Mucosa of descending colon (tissue), 3 donors: ENCODE measurements at regions not wholly inside any gene's neighbourhood (a gene's known extent, or its start where the extent isn't known, plus 50 kb on each side); places are given as distances from the start of the nearest gene placed in this dataset.

Experiments used
- ATAC-seq: fragments of 200-7000 bp; cut with Tn5 transposase; one replicate; pipeline ENCODE4 v1.9.1; 2020; ENCODE audit warnings: mild to moderate bottlenecking, moderate library complexity
- DNase-seq, 3 donors: peaks; one replicate each; pipeline ENCODE4 v3.0.0-alpha.2; 2020
- H3K36me3 ChIP-seq: fragments of 200-600 bp; one replicate; pipeline ENCODE4 v1.8.0; 2021; ENCODE audit warnings: low read depth, mild to moderate bottlenecking
- H3K4me1 ChIP-seq: fragments of 200-600 bp; one replicate; pipeline ENCODE4 v1.8.0; 2021; ENCODE audit warnings: low read depth, mild to moderate bottlenecking
- H3K4me3 ChIP-seq: fragments of 200-600 bp; one replicate; pipeline ENCODE4 v1.8.0; 2021; ENCODE audit warnings: mild to moderate bottlenecking
- H3K9me3 ChIP-seq: fragments of 200-600 bp; one replicate; pipeline ENCODE4 v1.8.0; 2021; ENCODE audit warnings: mild to moderate bottlenecking
- CTCF ChIP-seq: fragments of 200-600 bp; IDR thresholded peaks from one replicate; pipeline ENCODE4 v1.8.0; 2022; ENCODE audit warnings: antibody characterized with exemption, mild to moderate bottlenecking
- intact Hi-C, 2 donors: fragments of 100-400 bp; cut with DNase I in 1 of 2; cut with micrococcal nuclease in 1 of 2; formaldehyde crosslinking; loops; one replicate each; pipeline versions ENCODE4 v1.11.0 to v1.11.1; 2022; cut with DNase I, micrococcal nuclease
- donor health status: DM: no; HTN: no; CAD: no; lungs with moderate emphysema.
- donor health status: DM: no; HTN: no; CAD: no.
- donor health status: DM: no; HTN: yes; CAD: no.

DNA sequence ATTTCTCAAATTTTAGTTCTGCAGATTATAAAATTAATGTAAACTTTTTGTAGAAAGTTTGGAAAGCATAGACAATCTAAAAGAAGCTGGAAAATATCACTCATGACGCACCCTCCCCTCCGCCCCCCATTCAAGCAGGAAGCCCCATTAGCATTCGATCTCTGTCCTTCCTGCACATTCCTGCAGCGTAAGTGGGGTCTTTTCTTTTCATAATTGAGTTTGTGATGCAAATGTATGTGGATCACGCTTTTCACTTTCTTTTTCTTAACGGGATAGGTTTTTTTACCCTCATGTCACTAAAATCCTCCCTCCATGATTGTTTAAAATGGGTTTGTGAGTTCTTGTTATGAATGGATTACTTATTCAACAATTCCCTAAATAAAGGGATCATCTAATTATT lies 181.7 kb upstream of the HDAC4 start:
- DNase-seq = no peak
- intact Hi-C loops = no loop called here
- H3K4me3 ChIP-seq = no peak overlapping the region
- no peaks in the 10 kb centered on the region for H3K9me3 ChIP-seq
- TF ChIP-seq CTCF = no peak
- H3K36me3 ChIP-seq = no peaks in the 10 kb centered on the region
- no peak for ATAC-seq
- no peaks in the 10 kb centered on the region for H3K4me1 ChIP-seq

DNA sequence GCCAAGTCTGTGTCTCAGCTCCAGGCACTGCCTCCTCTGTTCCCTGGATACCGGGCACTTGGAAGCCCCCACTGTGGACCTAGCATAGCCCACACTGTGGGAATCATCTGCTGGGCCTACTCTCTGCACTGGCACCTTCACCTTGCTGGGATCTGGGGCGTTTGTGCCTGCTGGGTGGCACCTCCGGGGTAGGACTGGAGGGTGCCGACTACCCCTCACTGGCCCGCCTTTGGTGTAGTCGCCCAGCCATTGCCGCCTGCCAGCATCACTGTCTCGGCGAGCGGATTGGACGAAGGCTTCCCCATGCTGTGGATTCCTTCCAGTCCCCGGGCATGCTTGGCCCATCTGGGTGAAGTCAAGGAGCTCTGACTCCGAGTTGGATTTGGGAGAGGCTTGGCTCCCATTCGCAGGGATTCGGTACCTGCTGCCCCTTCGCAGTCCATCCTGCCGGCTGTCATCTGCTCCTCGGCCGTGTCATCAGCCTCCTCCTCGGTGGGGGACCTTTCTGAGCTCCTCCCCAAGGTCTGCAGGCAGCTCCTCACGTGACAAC lies 180.6 kb upstream of the HDAC4 start:
- Histone ChIP-seq H3K4me1 (no peaks in the 10 kb centered on the region), H3K36me3 (no peaks in the 10 kb centered on the region), H3K9me3 (no peaks in the 10 kb centered on the region), H3K4me3 (no peak overlapping the region)
- TF ChIP-seq CTCF = no peak
- DNase-seq (peak in 2 of 3 donors; percentile 3 to 27), ATAC-seq (no peak)
- intact Hi-C loops = no loop called here

DNA sequence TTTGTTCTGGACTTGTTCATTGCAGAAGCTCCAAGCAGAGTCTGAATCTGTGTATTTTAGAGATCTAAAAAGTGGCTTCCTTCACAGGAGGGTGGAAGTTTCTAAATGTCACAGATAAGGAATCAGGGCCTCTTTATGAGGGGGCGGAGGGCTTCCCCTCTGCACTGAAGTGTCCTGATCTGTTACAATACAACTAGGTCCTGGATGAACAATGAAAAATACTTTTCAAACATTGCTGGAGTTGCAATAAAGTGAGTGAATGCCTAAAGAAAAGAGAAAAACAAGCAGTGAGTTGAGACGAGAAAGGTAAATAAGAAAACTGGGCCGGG lies 179.3 kb upstream of the HDAC4 start:
- Histone ChIP-seq H3K36me3 (no peaks in the 10 kb centered on the region), H3K9me3 (no peaks in the 10 kb centered on the region), H3K4me1 (no peaks in the 10 kb centered on the region), H3K4me3 (no peak overlapping the region)
- no peak for ATAC-seq
- no peak for DNase-seq
- TF ChIP-seq CTCF = no peak
- intact Hi-C loops = no loop called here

DNA sequence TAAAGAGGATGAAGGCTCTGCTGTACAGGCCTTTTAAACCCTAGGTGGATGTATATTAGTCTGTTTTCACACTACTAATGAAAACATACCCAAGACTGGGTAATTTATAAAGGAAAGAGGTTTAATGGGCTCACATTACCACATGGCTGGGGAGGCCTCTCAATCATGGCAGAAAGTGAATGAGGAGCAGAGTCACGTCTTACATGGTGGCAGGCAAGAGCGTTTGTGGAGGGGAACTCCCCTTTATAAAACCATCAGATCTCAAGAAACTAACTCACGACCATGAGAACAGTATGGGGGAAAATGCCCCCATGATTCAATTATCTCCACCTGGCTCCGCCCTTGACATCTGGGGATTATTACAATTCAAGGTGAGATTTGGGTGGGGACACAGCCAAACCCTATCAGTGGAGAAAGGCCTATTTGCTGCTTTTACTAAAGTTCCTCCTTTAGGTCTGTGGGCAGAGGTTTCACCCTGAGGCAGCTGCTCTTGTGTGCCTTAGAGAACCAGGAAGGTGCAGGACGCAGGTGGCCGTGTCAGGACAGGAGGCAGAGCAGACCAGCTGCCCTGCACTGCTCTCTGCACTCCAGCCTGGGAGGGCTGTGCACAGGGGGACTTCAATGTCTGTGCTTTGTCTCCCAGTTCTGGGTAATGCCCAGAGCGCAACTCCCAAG lies 178.8 kb upstream of the HDAC4 start:
- intact Hi-C loops = no loop called here
- H3K9me3 ChIP-seq = no peaks in the 10 kb centered on the region
- no peaks in the 10 kb centered on the region for H3K4me1 ChIP-seq
- ATAC-seq = no peak
- no peak overlapping the region for H3K4me3 ChIP-seq
- peak in 1 of 3 donors; percentile 23 for DNase-seq
- H3K36me3 ChIP-seq = no peaks in the 10 kb centered on the region
- TF ChIP-seq CTCF = no peak

GRCh38 chr2:239579081-239579480 lies 178.3 kb upstream of the HDAC4 start:
- no peaks in the 10 kb centered on the region for H3K4me1 ChIP-seq
- no peak overlapping the region for H3K4me3 ChIP-seq
- ATAC-seq (no peak), DNase-seq (peak in 2 of 3 donors; percentile 14 to 34)
- TF ChIP-seq CTCF = no peak
- H3K9me3 ChIP-seq = no peaks in the 10 kb centered on the region
- intact Hi-C loops = no loop called here
- H3K36me3 ChIP-seq = no peaks in the 10 kb centered on the region

DNA sequence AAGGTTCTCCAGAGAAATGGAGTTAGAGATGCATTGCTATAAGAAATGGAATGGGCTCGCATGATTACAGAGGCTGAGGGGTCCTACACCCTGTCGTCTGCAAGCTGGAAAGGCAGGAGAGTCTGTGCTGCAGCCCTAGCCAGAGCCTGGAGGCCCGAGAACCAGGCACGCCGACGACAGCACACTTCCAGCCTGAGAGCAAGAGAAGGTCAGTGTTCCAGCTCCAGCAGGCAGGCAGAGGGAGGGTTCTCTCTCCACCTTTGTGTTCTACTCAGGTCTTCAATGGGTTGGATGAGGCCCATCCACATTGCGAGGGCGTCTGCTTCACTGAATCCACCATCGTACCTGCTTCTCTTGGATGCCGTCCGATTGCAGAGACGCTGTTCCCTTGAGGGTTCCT lies 177.6 kb upstream of the HDAC4 start:
- Histone ChIP-seq H3K9me3 (no peaks in the 10 kb centered on the region), H3K4me3 (no peak overlapping the region), H3K36me3 (no peaks in the 10 kb centered on the region), H3K4me1 (no peaks in the 10 kb centered on the region)
- DNase-seq (peak in 1 of 3 donors; percentile 16), ATAC-seq (no peak)
- TF ChIP-seq CTCF = no peak
- intact Hi-C loops = no loop called here
